KOPT-K1 (cell line): ENCODE measurements at regions not wholly inside any gene's neighbourhood (a gene's known extent, or its start where the extent isn't known, plus 50 kb on each side); places are given as distances from the start of the nearest gene placed in this dataset.

Experiments used
- H3K27ac ChIP-seq: fragments of 200-600 bp; sonication (generic); 2 replicates; pipeline ENCODE4 v1.5.1; 2016; ENCODE audit warnings: antibody characterized with exemption, mild to moderate bottlenecking, low read depth, low read length; ENCODE audit not compliant: poor library complexity, severe bottlenecking
- H3K36me3 ChIP-seq: fragments of 200-600 bp; sonication (generic); 2 replicates; pipeline ENCODE4 v1.5.1; 2017; ENCODE audit warnings: antibody characterized with exemption, mild to moderate bottlenecking, low read length, moderate library complexity; ENCODE audit not compliant: insufficient read depth
- H3K9me3 ChIP-seq: fragments of 200-600 bp; sonication (generic); 2 replicates; pipeline ENCODE4 v1.5.1; 2017; ENCODE audit warnings: antibody characterized with exemption, low read length, mild to moderate bottlenecking; ENCODE audit not compliant: insufficient read depth, poor library complexity, severe bottlenecking

GRCh38 chr9:90034071-90034470, 429.3 kb downstream of the GADD45G start:
- H3K36me3 ChIP-seq = no peaks in the 10 kb centered on the region
- H3K9me3 ChIP-seq = no peaks in the 10 kb centered on the region

DNA sequence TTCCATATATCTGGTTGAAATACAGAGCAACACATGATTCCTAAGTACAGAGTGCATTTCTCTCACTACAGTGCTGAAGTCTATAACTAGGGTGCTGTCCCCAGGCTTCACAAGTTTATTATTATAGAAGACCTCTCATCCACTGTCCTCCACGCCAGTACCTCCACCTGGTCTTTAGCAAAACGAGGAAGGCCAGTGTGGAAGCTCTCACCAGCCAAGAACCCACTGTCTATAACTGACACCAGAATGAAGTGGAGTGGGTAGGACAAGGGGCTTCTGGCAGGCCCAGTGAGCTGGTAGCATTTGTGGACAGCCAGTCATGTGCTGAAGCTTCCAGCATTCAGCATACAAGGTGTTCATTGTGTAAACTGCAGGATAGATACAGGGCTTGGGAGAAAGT, 430.7 kb downstream of the GADD45G start:
- H3K36me3 ChIP-seq = no peaks in the 10 kb centered on the region
- H3K27ac ChIP-seq = no peak overlapping the region

More at GRCh38 chr9:90034071-90034470, 429.3 kb downstream of the GADD45G start:
- H3K27ac ChIP-seq = no peak overlapping the region

DNA sequence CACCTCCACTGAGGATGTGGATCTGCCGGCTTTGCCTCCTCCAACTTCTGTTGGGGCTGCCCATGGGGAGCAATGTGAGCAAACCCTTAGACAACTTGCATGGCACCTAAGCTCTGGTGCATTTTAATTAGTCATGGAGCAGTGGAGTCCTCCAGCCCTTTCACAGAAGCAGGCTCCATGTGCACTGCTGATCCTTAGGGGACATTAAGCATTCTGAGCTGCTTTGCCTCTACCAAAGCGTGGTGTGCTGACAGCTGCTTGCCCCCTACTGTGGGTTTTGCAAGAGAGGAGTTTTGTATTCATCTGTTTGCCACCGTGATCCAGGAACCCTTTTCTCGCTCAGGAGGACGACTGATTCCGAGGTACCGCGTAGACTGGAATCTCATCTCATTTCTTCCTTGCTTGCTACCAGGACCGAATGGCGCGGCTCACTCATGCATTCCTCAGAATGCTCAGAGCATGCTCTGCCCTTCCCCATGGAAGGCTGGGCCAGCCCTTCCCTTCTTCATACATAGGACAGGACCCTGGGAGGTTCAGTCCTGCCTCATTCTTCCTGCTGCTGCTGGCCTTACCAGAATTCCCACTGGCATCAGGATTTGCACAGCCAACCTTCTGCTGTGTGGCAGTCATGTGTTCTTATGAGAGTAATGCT, 432.5 kb downstream of the GADD45G start:
- Histone ChIP-seq H3K9me3 (no peaks in the 10 kb centered on the region), H3K36me3 (no peaks in the 10 kb centered on the region), H3K27ac (no peak overlapping the region)

More for the DNA sequence above, 430.7 kb downstream of the GADD45G start:
- H3K9me3 ChIP-seq = no peaks in the 10 kb centered on the region

DNA sequence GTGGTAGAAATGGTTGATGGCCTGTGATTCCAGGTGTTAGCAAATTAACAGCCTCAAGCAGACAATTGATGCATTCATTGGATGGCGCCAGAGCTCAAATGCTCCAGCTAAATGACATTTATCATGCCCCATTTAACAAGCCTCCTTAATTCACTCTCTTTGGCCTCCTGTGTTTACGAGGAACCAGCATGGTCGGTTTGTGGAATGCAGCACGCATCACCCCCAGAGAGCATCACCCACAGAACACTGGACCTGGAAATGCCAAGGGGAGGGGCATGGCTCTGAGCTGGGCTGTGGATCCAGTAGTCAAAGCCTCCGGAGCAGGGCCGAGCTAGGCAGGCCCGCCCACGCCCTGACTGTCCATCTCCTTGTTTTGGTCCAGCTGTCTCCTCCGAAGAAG, 434.0 kb downstream of the GADD45G start:
- no peaks in the 10 kb centered on the region for H3K9me3 ChIP-seq
- H3K36me3 ChIP-seq = no peaks in the 10 kb centered on the region
- no peak overlapping the region for H3K27ac ChIP-seq

DNA sequence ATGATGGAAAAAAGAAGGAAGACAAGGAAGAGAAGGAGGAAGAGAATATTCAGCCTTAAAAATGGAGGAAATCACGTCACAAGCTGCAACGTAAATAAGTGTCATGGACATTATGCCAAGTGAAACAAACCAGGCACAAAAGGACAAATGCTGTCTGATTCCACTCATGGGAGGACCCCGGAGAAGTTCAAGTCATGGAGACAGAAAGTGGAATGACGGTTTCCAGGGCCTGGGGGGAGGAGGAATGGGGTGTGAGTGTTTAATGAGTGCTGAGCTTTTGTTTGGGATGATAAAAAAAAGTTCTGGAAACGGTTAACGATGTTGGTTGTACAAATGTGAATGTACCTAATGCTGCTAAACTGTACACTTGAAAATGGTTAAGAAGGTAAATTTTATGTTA, 439.5 kb downstream of the GADD45G start:
- Histone ChIP-seq H3K9me3 (peaks cover 5% of the 10 kb centered on the region), H3K27ac (no peak overlapping the region)

GRCh38 chr9:90044710-90045151, 439.9 kb downstream of the GADD45G start:
- H3K36me3 ChIP-seq = no peaks in the 10 kb centered on the region
- H3K9me3 ChIP-seq = peaks cover 5% of the 10 kb centered on the region
- no peak overlapping the region for H3K27ac ChIP-seq

More for the DNA sequence above, 439.5 kb downstream of the GADD45G start:
- H3K36me3 ChIP-seq = no peaks in the 10 kb centered on the region

DNA sequence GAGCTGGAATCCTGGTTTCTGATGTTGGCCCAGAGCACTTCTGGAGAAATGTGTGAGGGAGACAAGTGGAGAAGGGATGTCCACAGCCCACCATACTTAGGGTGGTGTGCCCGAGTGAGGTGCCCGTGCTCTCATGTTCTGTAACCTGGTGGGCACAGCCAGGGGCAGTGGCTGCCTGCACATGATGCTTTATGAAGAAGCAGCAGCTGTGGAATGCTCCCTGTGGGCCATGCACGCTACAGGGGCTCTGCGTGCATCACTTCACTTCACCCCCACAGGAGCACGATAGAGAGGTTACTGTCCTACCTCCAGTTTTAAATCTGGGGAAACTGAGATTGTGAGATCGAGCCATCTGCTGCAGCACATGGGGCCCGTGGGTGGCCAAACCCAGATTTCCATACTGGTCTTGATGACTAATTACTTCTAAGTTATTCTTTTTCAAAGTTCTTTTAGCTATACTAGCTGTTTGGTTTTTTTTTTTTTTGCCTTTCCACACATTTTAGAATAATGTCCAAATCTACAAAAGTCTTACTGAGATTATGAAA, 441.6 kb downstream of the GADD45G start:
- Histone ChIP-seq H3K36me3 (no peaks in the 10 kb centered on the region), H3K27ac (no peak overlapping the region), H3K9me3 (peaks cover 5% of the 10 kb centered on the region)

DNA sequence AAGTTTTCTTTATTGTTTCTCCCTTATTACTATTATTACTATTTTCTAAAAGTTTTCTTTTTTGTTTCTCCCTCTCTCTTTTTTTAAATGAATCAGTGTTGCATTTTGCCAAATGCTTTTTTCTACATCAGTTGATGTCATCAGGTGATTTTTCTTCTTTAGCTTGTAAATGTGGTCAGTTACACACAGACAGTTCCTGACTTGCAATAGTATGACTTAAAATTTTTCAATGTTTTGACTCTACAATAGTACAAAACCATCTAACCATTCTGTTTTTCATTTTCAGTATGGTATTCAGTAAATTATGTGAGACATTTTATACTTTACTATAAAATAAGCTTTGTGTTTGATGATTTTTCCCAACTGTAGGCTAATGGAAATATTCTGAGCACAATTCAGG, 443.0 kb downstream of the GADD45G start:
- Histone ChIP-seq H3K36me3 (no peaks in the 10 kb centered on the region), H3K27ac (no peak overlapping the region), H3K9me3 (peaks cover 5% of the 10 kb centered on the region)

- Histone ChIP-seq H3K36me3 (no peaks in the 10 kb centered on the region), H3K27ac (no peak overlapping the region), H3K9me3 (peaks cover 5% of the 10 kb centered on the region)
These were observed 447.6 kb downstream of the GADD45G start for GRCh38 chr9:90052366-90052765.

DNA sequence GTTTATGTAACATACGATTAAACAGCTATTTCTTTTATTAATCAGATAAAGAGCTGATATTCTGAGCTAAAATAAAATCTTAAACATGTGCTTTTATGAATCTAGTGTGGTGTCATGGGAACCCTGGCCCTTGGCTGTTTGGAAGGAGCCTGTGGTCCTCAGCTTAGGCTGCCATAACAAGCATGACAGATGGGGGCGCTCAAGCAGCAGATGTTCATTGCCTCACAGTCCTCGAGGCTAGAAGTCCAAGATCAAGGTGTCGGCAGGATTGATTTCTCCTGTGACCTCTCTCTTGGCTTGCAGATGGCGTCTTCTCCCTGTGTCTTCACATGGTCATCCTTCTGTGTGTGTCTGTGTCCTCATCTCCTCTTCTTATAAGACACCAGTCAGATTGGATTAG, 448.2 kb downstream of the GADD45G start:
- Histone ChIP-seq H3K9me3 (peaks cover 5% of the 10 kb centered on the region), H3K36me3 (no peaks in the 10 kb centered on the region), H3K27ac (no peak overlapping the region)

DNA sequence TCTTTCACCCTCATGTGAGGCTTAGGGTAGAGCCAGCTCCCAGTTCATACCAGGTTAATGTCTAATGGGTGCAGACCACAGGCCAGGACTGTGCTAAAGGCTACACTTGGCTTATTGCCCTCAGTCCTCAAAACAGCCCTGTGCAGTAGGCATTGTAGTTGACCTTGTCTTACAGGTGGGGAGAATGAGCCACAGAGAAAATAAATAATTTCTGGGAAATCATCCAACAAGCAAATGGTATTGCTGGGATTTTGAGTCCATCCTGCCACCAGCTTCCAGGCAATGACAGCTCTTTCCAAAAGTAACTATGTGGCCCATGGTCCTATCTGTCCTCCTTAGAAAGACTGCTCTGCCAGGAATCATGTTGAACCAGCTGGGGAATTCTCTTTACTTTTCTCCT, 450.0 kb downstream of the GADD45G start:
- no peak overlapping the region for H3K27ac ChIP-seq

GRCh38 chr9:90055226-90055625, 450.4 kb downstream of the GADD45G start:
- H3K36me3 ChIP-seq = no peaks in the 10 kb centered on the region
- H3K27ac ChIP-seq = no peak overlapping the region
- no peaks in the 10 kb centered on the region for H3K9me3 ChIP-seq

More for the DNA sequence above, 450.0 kb downstream of the GADD45G start:
- Histone ChIP-seq H3K36me3 (no peaks in the 10 kb centered on the region), H3K9me3 (no peaks in the 10 kb centered on the region)

DNA sequence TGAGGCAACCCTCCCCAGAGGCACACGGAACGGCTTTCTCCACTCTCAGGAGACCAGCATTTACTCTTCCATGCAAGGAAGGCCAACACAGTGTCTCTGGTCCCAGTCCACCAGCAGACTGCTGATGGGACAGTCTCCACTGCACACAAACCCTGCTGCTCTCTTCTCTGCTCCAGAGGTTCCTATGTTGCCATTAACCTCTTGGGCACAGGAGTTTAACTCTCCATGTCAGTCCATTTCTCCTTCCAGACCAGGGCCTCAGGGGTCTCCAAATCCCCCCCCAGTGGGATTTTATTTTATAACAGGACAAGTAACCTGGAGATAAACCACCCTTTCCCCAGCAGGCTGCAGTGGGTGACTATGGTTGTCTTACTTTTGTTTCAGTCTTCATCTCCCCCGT, 452.5 kb downstream of the GADD45G start:
- no peaks in the 10 kb centered on the region for H3K36me3 ChIP-seq
- no peak overlapping the region for H3K27ac ChIP-seq
- no peaks in the 10 kb centered on the region for H3K9me3 ChIP-seq

DNA sequence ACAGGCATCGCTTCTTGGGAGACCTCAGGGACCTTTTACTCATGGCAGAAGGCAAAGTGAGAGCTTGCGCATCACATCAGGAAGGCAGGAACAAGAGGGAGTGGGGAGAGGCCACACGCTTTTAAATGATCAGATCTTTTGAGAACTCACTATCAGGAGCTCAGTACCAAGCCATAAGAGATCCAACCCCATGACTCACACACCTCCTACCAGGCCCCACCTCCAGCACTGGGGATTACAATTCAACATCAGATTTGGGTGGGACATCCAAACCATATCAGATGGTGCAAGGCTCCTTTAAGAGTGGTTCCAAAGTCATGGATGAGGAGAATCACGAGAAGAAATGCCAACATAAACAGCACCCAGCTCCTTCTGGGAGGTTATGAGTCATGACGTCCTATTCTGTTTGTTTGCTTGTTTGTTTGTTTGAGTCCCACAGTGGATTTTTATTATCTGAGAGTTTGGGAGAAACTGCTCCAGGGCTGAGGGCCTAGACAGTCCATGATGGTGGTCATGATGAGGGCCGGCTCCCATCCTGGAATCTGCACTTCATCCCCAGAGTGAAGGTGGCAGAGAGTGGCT, 453.5 kb downstream of the GADD45G start:
- no peaks in the 10 kb centered on the region for H3K9me3 ChIP-seq
- H3K27ac ChIP-seq = no peak overlapping the region
- H3K36me3 ChIP-seq = no peaks in the 10 kb centered on the region

- Histone ChIP-seq H3K36me3 (no peaks in the 10 kb centered on the region), H3K27ac (no peak overlapping the region), H3K9me3 (no peaks in the 10 kb centered on the region)
These were observed 454.6 kb downstream of the GADD45G start for GRCh38 chr9:90059436-90059835.

DNA sequence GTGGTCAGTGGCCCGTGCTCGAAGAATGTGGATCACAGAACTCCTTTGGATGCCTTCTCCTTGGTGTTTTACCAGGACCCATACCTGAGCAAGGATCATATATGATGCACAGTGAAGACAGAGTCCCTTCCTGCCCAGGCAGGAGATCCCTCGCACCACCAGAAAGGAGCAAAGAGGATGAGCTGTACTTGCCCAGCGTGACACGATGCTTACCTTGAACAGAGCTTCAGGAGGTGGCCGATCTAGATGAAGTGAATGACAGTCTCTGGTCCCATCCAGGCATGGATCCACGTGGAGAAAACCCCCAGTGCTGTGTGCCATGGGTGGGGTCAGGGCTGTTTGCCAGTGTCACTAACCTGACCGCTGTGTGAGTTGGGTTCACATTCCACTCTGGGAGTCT, 455.4 kb downstream of the GADD45G start:
- H3K36me3 ChIP-seq = no peaks in the 10 kb centered on the region
- H3K9me3 ChIP-seq = no peaks in the 10 kb centered on the region
- no peak overlapping the region for H3K27ac ChIP-seq
